ENCODE measurements at regions not wholly inside any gene's neighbourhood (a gene's known extent, or its start where the extent isn't known, plus 50 kb on each side); places are given as distances from the start of the nearest gene placed in this dataset.
"Not testable (repeated sequence)": the region's sequence is repeated elsewhere in the genome, so short reads cannot be mapped to it uniquely, and the experiment has no call there.

DNA sequence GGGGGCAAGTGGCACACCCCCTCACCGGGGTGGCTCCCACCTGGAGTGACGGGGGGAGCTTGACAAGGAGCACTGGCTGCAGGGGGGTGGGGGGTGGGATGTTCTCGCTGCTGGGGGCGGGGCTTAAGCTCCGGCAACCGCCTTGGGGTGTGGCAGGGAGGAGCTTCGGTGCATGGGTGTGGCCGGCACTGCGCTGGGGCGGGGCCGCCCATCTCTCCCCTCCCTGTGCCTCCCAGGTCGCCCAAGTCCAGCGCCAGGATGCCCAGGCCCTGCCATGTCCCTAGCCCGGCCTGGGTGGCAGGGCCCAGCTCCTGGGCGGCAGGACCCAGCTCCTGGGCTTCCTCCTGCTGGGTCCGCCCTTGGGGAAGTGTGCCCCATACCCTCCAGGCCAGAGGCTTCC lies 175.9 kb upstream of the AKAP13 start:
- TF ChIP-seq TCF12 (IDR thresholded peaks at IDR 0.05; ENCODE audit: low read depth, low read length); MTA2 (IDR thresholded peaks at IDR 0.05; ENCODE audit: low read depth); TAF1 (IDR thresholded peaks at IDR 0.05; ENCODE audit: borderline replicate concordance, low read depth, low read length); CREM (IDR thresholded peaks at IDR 0.05; ENCODE audit: low read depth); POLR2A (IDR thresholded peaks at IDR 0.05; ENCODE audit: low read depth, low read length); MYC (IDR thresholded peaks at IDR 0.05; ENCODE audit: insufficient read depth, insufficient read length, insufficient replicate concordance, low read length, severe bottlenecking); GABPA (IDR thresholded peaks at IDR 0.05; ENCODE audit: low read depth); SUPT20H (IDR thresholded peaks at IDR 0.05; ENCODE audit: borderline replicate concordance, control insufficient read depth, low read depth, low read length); EZH2 (IDR thresholded peaks at IDR 0.05; ENCODE audit: borderline replicate concordance, control insufficient read depth, low read depth, low read length); RCOR1 (conservative IDR thresholded peaks at IDR 0.05; ENCODE audit: low read depth, low read length): not testable (repeated sequence)

Data from GM12878 (cell line).